ENCODE measurements at regions not wholly inside any gene's neighbourhood (a gene's known extent, or its start where the extent isn't known, plus 50 kb on each side); places are given as distances from the start of the nearest gene placed in this dataset.

DNA sequence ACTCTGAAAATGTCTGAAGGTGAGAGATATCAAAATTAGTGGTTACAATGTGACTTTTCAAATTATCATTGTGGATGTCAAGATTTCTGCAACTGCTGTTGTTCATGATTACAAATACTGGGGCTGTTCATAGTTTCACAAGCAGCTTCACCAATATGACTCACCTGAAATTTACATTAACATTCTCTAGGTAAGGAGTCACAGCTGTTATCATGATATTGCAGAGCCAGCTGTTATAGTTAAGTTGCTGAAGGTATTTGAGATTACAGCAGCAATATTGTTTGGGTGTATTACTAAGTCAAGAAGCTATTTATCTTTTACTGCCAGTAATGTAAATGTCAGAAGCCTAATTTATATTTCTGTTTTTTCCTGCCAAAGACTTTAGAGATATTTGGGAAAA lies 140.0 kb downstream of the MC4R start:
- Histone ChIP-seq H3K9me3 (ENCODE audit: insufficient read depth in 2 of 2, low read depth in 1 of 2, low read length in 1 of 2) (no peaks in the 10 kb centered on the region), H3K4me2 (ENCODE audit: insufficient read depth in 1 of 2, low read depth in 2 of 2, low read length in 2 of 2) (no peak overlapping the region), H3K23me2 (ENCODE audit: low read depth, low read length) (no peaks in the 10 kb centered on the region), H3K18ac (ENCODE audit: extremely low read depth, low read length) (no peak overlapping the region), H3K27ac (ENCODE audit: low read depth, low read length) (no peak overlapping the region), H3K4ac (replicated peaks; ENCODE audit: insufficient read length, low read depth, low read length) (no peak overlapping the region), H2AFZ (ENCODE audit: low read length) (no peak overlapping the region), H3K9ac (replicated peaks in 1 of 4; ENCODE audit: extremely low read depth in 1 of 4, low read depth in 3 of 4, low read length in 3 of 4) (no peak overlapping the region), H3K56ac (replicated peaks; ENCODE audit: insufficient read length, low read depth, low read length) (no peak overlapping the region), H4K91ac (replicated peaks; ENCODE audit: insufficient read length, low read length) (no peak overlapping the region), H2BK15ac (ENCODE audit: low read length) (no peak overlapping the region), H2BK120ac (replicated peaks; ENCODE audit: low read depth, low read length) (no peak overlapping the region), H2BK5ac (ENCODE audit: low read depth, low read length) (no peak overlapping the region), H3K27me3 (replicated peaks in 1 of 4; ENCODE audit: control insufficient read depth in 3 of 4, extremely low read depth in 1 of 4, insufficient read depth in 3 of 4, low read length in 3 of 4) (no peaks in the 10 kb centered on the region), H3K79me2 (ENCODE audit: control insufficient read depth in 1 of 2, insufficient read depth in 2 of 2, low read length in 2 of 2) (no peaks in the 10 kb centered on the region), H3K4me3 (ENCODE audit: extremely low read depth in 1 of 4, insufficient read depth in 2 of 4, low read depth in 3 of 4, low read length in 4 of 4) (no peak overlapping the region), H4K20me1 (replicated peaks in 1 of 2; ENCODE audit: control insufficient read depth in 1 of 2, insufficient read depth in 2 of 2, low read length in 2 of 2) (no peaks in the 10 kb centered on the region), H4K8ac (ENCODE audit: extremely low read depth, insufficient read depth, low read length) (no peak overlapping the region), H2BK20ac (ENCODE audit: low read length) (no peak overlapping the region), H3K36me3 (ENCODE audit: control insufficient read depth in 2 of 4, insufficient read depth in 4 of 4, low read length in 3 of 4) (no peaks in the 10 kb centered on the region), H3K79me1 (ENCODE audit: low read depth, low read length) (no peaks in the 10 kb centered on the region), H4K5ac (ENCODE audit: insufficient read length, low read depth, low read length) (no peak overlapping the region), H3K14ac (ENCODE audit: insufficient read length) (no peak overlapping the region), H2AK5ac (ENCODE audit: low read depth, low read length) (no peak overlapping the region), H2BK12ac (ENCODE audit: low read depth, low read length) (no peak overlapping the region), H3K23ac (ENCODE audit: insufficient read length) (no peak overlapping the region), H3K4me1 (replicated peaks in 1 of 4; ENCODE audit: control insufficient read depth in 3 of 4, insufficient read depth in 4 of 4, low read length in 3 of 4) (no peaks in the 10 kb centered on the region)
- DNase-seq (ENCODE audit: low read depth in 1 of 2, low spot score in 2 of 2), result no peak
- CTCF ChIA-PET (ENCODE audit: partially characterized antibody), result no interaction called here
- FAIRE-seq, result no peak
- POLR2A ChIA-PET (ENCODE audit: partially characterized antibody), result interaction anchor here (0.6 kb wide), 1 partner anchor 115 kb away, joined by 3 read pairs; no protein-coding TSS in a partner anchor
- TF ChIP-seq JUND (IDR thresholded peaks at IDR 0.05; ENCODE audit: low read length), result no peak
- TF ChIP-seq TBP (IDR thresholded peaks at IDR 0.05; ENCODE audit: low read depth, low read length), result no peak
- TF ChIP-seq TCF12 (IDR thresholded peaks at IDR 0.05; ENCODE audit: low read depth, low read length), result no peak
- TF ChIP-seq GABPA (IDR thresholded peaks at IDR 0.05; ENCODE audit: borderline replicate concordance, insufficient read depth, low read length), result no peak
- no peak for TF ChIP-seq KDM4A (IDR thresholded peaks at IDR 0.05; ENCODE audit: low read depth, low read length, severe bottlenecking)
- TF ChIP-seq KDM5A (IDR thresholded peaks at IDR 0.05; ENCODE audit: low read length), result no peak
- no peak for TF ChIP-seq ASH2L (IDR thresholded peaks at IDR 0.05; ENCODE audit: low read length)
- no peak for TF ChIP-seq NRF1 (IDR thresholded peaks at IDR 0.05; ENCODE audit: low read depth, low read length)
- TF ChIP-seq RBBP5 (IDR thresholded peaks at IDR 0.05; ENCODE audit: borderline replicate concordance, low read depth, low read length), result no peak
- no peak for TF ChIP-seq BRCA1 (IDR thresholded peaks at IDR 0.05; ENCODE audit: low read depth, low read length)
- TF ChIP-seq GTF2F1 (IDR thresholded peaks at IDR 0.05; ENCODE audit: borderline replicate concordance, low read depth, low read length), result no peak
- no peak for TF ChIP-seq EZH2 (IDR thresholded peaks at IDR 0.05; ENCODE audit: low read depth, low read length, severe bottlenecking)
- TF ChIP-seq SRF (IDR thresholded peaks at IDR 0.05; ENCODE audit: low read depth, low read length), result no peak
- TF ChIP-seq, protein P1, sequence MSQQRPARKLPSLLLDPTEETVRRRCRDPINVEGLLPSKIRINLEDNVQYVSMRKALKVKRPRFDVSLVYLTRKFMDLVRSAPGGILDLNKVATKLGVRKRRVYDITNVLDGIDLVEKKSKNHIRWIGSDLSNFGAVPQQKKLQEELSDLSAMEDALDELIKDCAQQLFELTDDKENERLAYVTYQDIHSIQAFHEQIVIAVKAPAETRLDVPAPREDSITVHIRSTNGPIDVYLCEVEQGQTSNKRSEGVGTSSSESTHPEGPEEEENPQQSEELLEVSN (IDR thresholded peaks at IDR 0.05), result no peak
- TF ChIP-seq CHD2 (IDR thresholded peaks at IDR 0.05; ENCODE audit: low read length), result no peak
- TF ChIP-seq, protein P2, sequence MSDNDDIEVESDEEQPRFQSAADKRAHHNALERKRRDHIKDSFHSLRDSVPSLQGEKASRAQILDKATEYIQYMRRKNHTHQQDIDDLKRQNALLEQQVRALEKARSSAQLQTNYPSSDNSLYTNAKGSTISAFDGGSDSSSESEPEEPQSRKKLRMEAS (IDR thresholded peaks at IDR 0.05), result no peak

Measured in H1 (cell line).